GM21717 (cell line): ENCODE measurements at regions not wholly inside any gene's neighbourhood (a gene's known extent, or its start where the extent isn't known, plus 50 kb on each side); places are given as distances from the start of the nearest gene placed in this dataset.
A peak's percentile ranks its signal among the peaks of the same experiment; 100 is the strongest.

Experiments used
- ATAC-seq: cut with Tn5 transposase; IDR thresholded peaks from one replicate; pipeline ENCODE4 v1.9.1; 2021; ENCODE audit warnings: mild to moderate bottlenecking, moderate library complexity; ENCODE audit not compliant: unreplicated experiment

- ATAC-seq, result no peak
These were observed 71.3 kb upstream of the ENOX2 start for GRCh38 chrX:130974323-130974722.

DNA sequence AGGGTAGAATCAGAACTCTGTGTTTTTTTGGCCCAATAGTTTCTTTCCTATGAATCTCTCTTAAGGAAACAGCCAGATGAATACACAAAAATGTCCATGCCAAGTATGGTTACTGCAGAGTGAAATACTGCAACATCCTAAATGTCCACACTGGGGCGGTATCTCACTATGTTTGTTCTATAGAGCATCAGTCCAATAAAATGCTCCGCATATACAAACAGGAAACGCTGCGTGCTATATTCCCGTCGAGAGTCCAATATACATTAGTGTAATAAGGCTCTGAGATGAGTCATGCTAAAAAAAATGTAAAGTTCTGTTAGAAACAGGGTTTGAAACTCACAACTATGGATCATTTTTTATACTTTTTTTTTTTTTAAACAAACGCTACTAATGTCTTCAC lies 72.9 kb upstream of the ENOX2 start:
- peak; percentile 79 for ATAC-seq

GRCh38 chrX:130981836-130982235 lies 76.3 kb upstream of the ARHGAP36 start:
- ATAC-seq, result no peak

GRCh38 chrX:130984782-130985181 lies 73.4 kb upstream of the ARHGAP36 start:
- no peak for ATAC-seq

DNA sequence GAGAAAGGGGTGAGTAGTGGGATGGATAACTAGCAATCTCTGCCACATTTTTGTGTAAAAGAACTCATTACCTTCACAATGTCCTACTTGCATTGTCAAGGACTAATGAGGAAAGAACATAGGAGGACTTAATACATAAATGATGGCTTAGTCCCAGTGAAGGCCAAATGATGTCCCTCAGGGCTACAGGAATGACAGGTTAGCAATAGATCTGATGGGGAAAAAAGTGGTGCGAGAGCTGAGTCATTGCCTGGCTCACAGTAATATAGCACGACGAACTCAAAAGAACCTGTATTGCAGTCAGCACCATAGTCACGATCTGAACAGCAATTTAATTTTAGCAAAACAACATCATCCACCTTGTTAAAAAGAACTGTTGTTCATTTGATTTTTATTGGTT lies 70.9 kb upstream of the ARHGAP36 start:
- no peak for ATAC-seq

DNA sequence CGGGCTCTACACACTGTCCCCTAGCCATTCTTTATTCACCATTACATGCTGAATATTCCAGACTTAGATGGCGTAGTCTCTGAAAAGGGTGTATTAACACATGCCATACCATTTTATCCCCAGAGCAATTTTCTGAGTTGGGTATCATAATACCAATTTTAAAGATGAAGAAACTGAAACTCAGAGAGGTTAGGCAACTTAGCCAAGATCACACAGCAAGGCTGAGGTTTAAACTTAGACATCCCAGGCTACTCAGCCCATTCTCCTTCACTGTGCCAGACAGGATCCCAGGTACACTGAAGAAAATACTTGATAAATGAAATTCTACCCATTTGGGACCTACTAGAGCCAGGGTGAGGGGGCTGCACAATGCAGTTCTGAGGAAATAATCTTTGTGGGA lies 67.4 kb upstream of the ARHGAP36 start:
- no peak for ATAC-seq

DNA sequence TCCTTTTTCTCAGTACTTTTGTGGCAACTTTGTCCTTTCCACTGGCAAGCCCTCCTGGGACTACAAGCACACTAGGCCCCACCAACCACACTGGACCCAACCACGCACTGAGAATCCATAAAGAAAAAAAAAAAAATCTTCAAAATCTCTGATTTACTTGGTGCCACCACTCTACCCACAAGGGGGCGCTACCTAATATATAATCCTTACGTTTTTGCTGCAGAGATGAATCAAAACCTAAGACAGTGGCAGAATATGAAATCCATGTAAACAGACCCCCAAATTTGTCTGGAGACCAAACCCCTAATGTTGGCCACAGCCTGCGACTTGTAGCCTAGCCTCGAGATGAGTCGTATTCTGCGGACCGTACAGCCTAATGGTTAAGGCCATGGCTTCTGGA lies 63.5 kb upstream of the ARHGAP36 start:
- ATAC-seq, result no peak

DNA sequence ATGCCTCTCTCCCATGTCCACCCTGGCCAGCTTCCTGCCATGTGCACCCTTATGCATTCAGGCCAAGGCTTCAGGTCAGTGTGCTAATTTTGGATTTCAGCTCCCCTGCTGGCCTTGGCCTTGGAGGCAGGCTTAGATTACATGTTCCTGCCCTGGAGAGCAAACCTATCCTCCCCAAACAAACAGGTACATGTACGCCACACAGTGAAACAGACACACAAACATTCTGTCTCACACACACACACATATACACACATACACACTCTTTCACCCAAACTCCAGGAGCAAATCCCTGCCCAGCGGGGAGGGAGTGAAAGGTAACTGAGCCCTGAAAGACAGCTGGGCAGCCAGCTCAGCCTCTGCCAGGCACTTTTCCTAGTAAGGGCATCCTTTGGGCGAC lies 62.7 kb upstream of the ARHGAP36 start:
- no peak for ATAC-seq

- ATAC-seq, result no peak
These were observed 60.8 kb upstream of the ARHGAP36 start for GRCh38 chrX:130997314-130997713.

DNA sequence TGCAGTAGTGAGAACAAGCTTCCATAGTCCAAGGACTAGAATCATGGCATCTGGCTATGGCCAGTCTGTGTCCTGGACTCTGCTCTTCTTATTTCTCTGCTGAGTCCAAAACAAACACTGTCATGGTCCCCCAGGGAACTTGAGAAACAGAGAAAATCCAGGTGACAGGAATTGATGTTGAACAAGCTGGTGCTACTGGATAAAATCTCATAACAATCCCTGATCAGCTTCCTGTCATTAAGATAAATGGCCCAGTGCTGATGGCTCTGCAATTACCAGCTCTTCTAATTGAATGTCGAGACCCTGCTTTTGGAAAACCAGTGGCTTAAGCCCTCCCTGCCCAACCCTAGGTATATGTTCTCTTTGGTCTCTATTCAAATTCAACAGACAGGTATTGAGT lies 58.8 kb upstream of the ARHGAP36 start:
- ATAC-seq, result no peak
